WTC11 (cell line): ENCODE measurements at regions not wholly inside any gene's neighbourhood (a gene's known extent, or its start where the extent isn't known, plus 50 kb on each side); places are given as distances from the start of the nearest gene placed in this dataset.

Source experiments
- ATF2 ChIP-seq: sonication (generic); formaldehyde crosslinking; IDR thresholded peaks from 2 replicates; pipeline ENCODE4 v1.8.1; 2022; ENCODE audit warnings: low read depth, missing genetic modification reagents, borderline replicate concordance
- CBFB ChIP-seq: sonication (generic); formaldehyde crosslinking; IDR thresholded peaks from 2 replicates; pipeline ENCODE4 v1.8.1; 2022; ENCODE audit warnings: mild to moderate bottlenecking, low read depth, missing genetic modification reagents
- CTCF ChIP-seq: fragments of 200-600 bp; IDR thresholded peaks from 2 replicates; pipeline ENCODE4 v1.8.0; 2022; ENCODE audit warnings: antibody characterized with exemption
- GABPB1 ChIP-seq: sonication (generic); formaldehyde crosslinking; IDR thresholded peaks from 2 replicates; pipeline ENCODE4 v1.8.1; 2023; ENCODE audit warnings: mild to moderate bottlenecking, missing genetic modification reagents
- GTF2I ChIP-seq: fragments of 250-450 bp; sonication (Bioruptor Pico); conservative IDR thresholded peaks from 2 replicates; pipeline ENCODE4 v1.4.0; 2021; ENCODE audit warnings: mild to moderate bottlenecking
- HMGXB4 ChIP-seq: sonication (generic); formaldehyde crosslinking; IDR thresholded peaks from 2 replicates; pipeline ENCODE4 v1.8.1; 2023; ENCODE audit warnings: mild to moderate bottlenecking, moderate library complexity, missing genetic modification reagents
- TEAD4 ChIP-seq: sonication (generic); formaldehyde crosslinking; IDR thresholded peaks from 2 replicates; pipeline ENCODE4 v1.8.0; 2022; ENCODE audit warnings: mild to moderate bottlenecking, missing genetic modification reagents
- USF2 ChIP-seq: sonication (generic); formaldehyde crosslinking; IDR thresholded peaks from 2 replicates; pipeline ENCODE4 v1.8.1; 2023; ENCODE audit warnings: mild to moderate bottlenecking, missing genetic modification reagents, moderate library complexity

GRCh38 chr6:86581833-86582232 is 355.5 kb upstream of the HTR1E start:
- no peak for TF ChIP-seq CTCF
- TF ChIP-seq GABPB1 (CRISPR knock-in tag) = no peak
- no peak for TF ChIP-seq TEAD4 (CRISPR knock-in tag)
- TF ChIP-seq USF2 (CRISPR knock-in tag) = no peak
- no peak for TF ChIP-seq GTF2I (CRISPR knock-in tag)
- no peak for TF ChIP-seq ATF2
- no peak for TF ChIP-seq HMGXB4 (CRISPR knock-in tag)
- no peak for TF ChIP-seq CBFB
